Sigmoid colon (tissue), 6 donors: ENCODE measurements at regions not wholly inside any gene's neighbourhood (a gene's known extent, or its start where the extent isn't known, plus 50 kb on each side); places are given as distances from the start of the nearest gene placed in this dataset.

Source experiments
- DNase-seq: peaks from one replicate; pipeline ENCODE4 v3.0.0-alpha.2; 2019
- H3K27ac ChIP-seq, 4 donors: fragments of 200-600 bp; sonication (generic); one replicate each; pipeline ENCODE4 v1.5.1; 2016 to 2019; ENCODE audit warnings: mild to moderate bottlenecking in 1 of 4
- H3K27me3 ChIP-seq, 3 donors: fragments of 200-600 bp; sonication (generic); one replicate each; pipeline ENCODE4 v1.5.1; 2019; ENCODE audit warnings: mild to moderate bottlenecking in 1 of 3
- H3K36me3 ChIP-seq, 4 donors: fragments of 200-600 bp; sonication (generic); one replicate each; pipeline ENCODE4 v1.5.1; 2016 to 2019
- H3K4me1 ChIP-seq, 4 donors: fragments of 200-600 bp; sonication (generic); one replicate each; pipeline ENCODE4 v1.5.1; 2017 to 2019
- H3K4me3 ChIP-seq, 4 donors: fragments of 200-600 bp; sonication (generic); one replicate each; pipeline ENCODE4 v1.5.1; 2017 to 2019; ENCODE audit warnings: mild to moderate bottlenecking in 2 of 4, moderate library complexity in 1 of 4
- H3K9me3 ChIP-seq, 4 donors: fragments of 200-600 bp in 3 of 4; sonication (generic) in 3 of 4; one replicate each; pipeline versions ENCODE4 v1.5.1 to v1.6.1; 2013 to 2019
- CTCF ChIP-seq, 4 experiments: fragments of 450-650 bp in 3 of 4; fragments of 200-600 bp in 1 of 4; IDR thresholded peaks; one replicate each; pipeline ENCODE4 v1.5.1; 2016 to 2019; ENCODE audit warnings: antibody characterized with exemption in 4 of 4, mild to moderate bottlenecking in 3 of 4, moderate library complexity in 2 of 4
- EP300 ChIP-seq, 4 donors: sonication (generic); formaldehyde crosslinking; IDR thresholded peaks; one replicate each; pipeline ENCODE4 v1.6.1; 2017; ENCODE audit warnings: antibody characterized with exemption in 4 of 4
- POLR2A ChIP-seq, 2 donors: fragments of 450-650 bp; IDR thresholded peaks; one replicate each; pipeline ENCODE4 v1.6.1; 2016; ENCODE audit warnings: antibody characterized with exemption in 2 of 2, mild to moderate bottlenecking in 2 of 2, moderate library complexity in 2 of 2
- POLR2AphosphoS5 ChIP-seq, 4 donors: sonication (generic); formaldehyde crosslinking; IDR thresholded peaks; one replicate each; pipeline ENCODE4 v1.6.1; 2017; ENCODE audit warnings: antibody characterized with exemption in 4 of 4
- WGBS, 2 donors: extraction: QIAGEN DNeasy Blood & Tissue Kit; methylation state at CpG; one replicate each; pipeline ENCODE4 v1.1.7; 2013; 5-methylcytosine and 5-hydroxymethylcytosine counted together
- intact Hi-C: fragments of 100-400 bp; cut with DNase I; formaldehyde crosslinking; loops from one replicate; pipeline ENCODE4 v1.15.1; 2023
- donor health status: healthy with polysubstance abuse.
- donor health status: healthy.

GRCh38 chr19:16022251-16022650 is 54.0 kb upstream of the TPM4 start:
- intact Hi-C loops, result no loop called here
- Histone ChIP-seq H3K27ac (no peak overlapping the region), H3K9me3 (no peaks in the 10 kb centered on the region), H3K27me3 (no peaks in the 10 kb centered on the region), H3K4me3 (no peak overlapping the region), H3K36me3 (no peaks in the 10 kb centered on the region), H3K4me1 (no peaks in the 10 kb centered on the region)
- WGBS, 2 donors, result 67% methylated on average over 8 of the region's 8 CpGs
- TF ChIP-seq POLR2A (IDR thresholded peaks at IDR 0.05) (no peak), CTCF (IDR thresholded peaks at IDR 0.05) (no peak), POLR2AphosphoS5 (IDR thresholded peaks at IDR 0.05) (no peak), EP300 (IDR thresholded peaks at IDR 0.05) (no peak)
- DNase-seq, result peak; percentile 44

- intact Hi-C loops, result no loop called here
- no peaks in the 10 kb centered on the region for H3K9me3 ChIP-seq
- no peak overlapping the region for H3K4me3 ChIP-seq
- no peaks in the 10 kb centered on the region for H3K27me3 ChIP-seq
- TF ChIP-seq POLR2AphosphoS5 (IDR thresholded peaks at IDR 0.05) (no peak), POLR2A (IDR thresholded peaks at IDR 0.05) (no peak), EP300 (IDR thresholded peaks at IDR 0.05) (no peak), CTCF (IDR thresholded peaks at IDR 0.05) (no peak)
- no peak overlapping the region for H3K27ac ChIP-seq
- DNase-seq, result no peak
- no peaks in the 10 kb centered on the region for H3K36me3 ChIP-seq
- 68 to 83% methylated on average over 4 of the region's 4 CpGs for WGBS, 2 donors
- no peaks in the 10 kb centered on the region for H3K4me1 ChIP-seq
Measured at GRCh38 chr19:16022681-16023080, 53.6 kb upstream of the TPM4 start.

- no peaks in the 10 kb centered on the region for H3K4me1 ChIP-seq
- H3K9me3 ChIP-seq, result no peaks in the 10 kb centered on the region
- no peaks in the 10 kb centered on the region for H3K27me3 ChIP-seq
- H3K36me3 ChIP-seq, result no peaks in the 10 kb centered on the region
- WGBS, 2 donors, result 73 to 76% methylated on average over 14 of the region's 14 CpGs
- intact Hi-C loops, result no loop called here
- DNase-seq, result peak; percentile 50
- no peak overlapping the region for H3K27ac ChIP-seq
- no peak for TF ChIP-seq EP300 (IDR thresholded peaks at IDR 0.05)
- no peak for TF ChIP-seq POLR2AphosphoS5 (IDR thresholded peaks at IDR 0.05)
- no peak for TF ChIP-seq CTCF (IDR thresholded peaks at IDR 0.05)
- TF ChIP-seq POLR2A (IDR thresholded peaks at IDR 0.05), result no peak
- H3K4me3 ChIP-seq, result no peak overlapping the region
Measured at GRCh38 chr19:16023146-16023915, 53.0 kb upstream of the TPM4 start.

GRCh38 chr19:16024266-16025107 is 51.8 kb upstream of the TPM4 start:
- Histone ChIP-seq H3K36me3 (no peaks in the 10 kb centered on the region), H3K9me3 (no peaks in the 10 kb centered on the region), H3K4me3 (no peak overlapping the region), H3K4me1 (no peaks in the 10 kb centered on the region), H3K27me3 (no peaks in the 10 kb centered on the region), H3K27ac (no peak overlapping the region)
- WGBS, 2 donors, result 81 to 88% methylated on average over 18 of the region's 18 CpGs
- intact Hi-C loops, result no loop called here
- no peak for TF ChIP-seq EP300 (IDR thresholded peaks at IDR 0.05)
- no peak for TF ChIP-seq POLR2A (IDR thresholded peaks at IDR 0.05)
- TF ChIP-seq CTCF (IDR thresholded peaks at IDR 0.05), result no peak
- TF ChIP-seq POLR2AphosphoS5 (IDR thresholded peaks at IDR 0.05), result no peak
- DNase-seq, result peak; percentile 24
